GM12874 (cell line): ENCODE measurements at regions not wholly inside any gene's neighbourhood (a gene's known extent, or its start where the extent isn't known, plus 50 kb on each side); places are given as distances from the start of the nearest gene placed in this dataset.

Source experiments
- TF ChIP-seq, protein P1 (sequence below): IDR thresholded peaks from 2 replicates; pipeline ENCODE4 v1.5.1; 2011; ENCODE audit warnings: low read depth, mild to moderate bottlenecking, control low read depth, low read length, moderate library complexity; ENCODE audit not compliant: insufficient read depth

- TF ChIP-seq, protein P1, sequence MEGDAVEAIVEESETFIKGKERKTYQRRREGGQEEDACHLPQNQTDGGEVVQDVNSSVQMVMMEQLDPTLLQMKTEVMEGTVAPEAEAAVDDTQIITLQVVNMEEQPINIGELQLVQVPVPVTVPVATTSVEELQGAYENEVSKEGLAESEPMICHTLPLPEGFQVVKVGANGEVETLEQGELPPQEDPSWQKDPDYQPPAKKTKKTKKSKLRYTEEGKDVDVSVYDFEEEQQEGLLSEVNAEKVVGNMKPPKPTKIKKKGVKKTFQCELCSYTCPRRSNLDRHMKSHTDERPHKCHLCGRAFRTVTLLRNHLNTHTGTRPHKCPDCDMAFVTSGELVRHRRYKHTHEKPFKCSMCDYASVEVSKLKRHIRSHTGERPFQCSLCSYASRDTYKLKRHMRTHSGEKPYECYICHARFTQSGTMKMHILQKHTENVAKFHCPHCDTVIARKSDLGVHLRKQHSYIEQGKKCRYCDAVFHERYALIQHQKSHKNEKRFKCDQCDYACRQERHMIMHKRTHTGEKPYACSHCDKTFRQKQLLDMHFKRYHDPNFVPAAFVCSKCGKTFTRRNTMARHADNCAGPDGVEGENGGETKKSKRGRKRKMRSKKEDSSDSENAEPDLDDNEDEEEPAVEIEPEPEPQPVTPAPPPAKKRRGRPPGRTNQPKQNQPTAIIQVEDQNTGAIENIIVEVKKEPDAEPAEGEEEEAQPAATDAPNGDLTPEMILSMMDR = no peak
Measured at GRCh38 chr11:25408146-25408545, 911.3 kb downstream of the LUZP2 start.

DNA sequence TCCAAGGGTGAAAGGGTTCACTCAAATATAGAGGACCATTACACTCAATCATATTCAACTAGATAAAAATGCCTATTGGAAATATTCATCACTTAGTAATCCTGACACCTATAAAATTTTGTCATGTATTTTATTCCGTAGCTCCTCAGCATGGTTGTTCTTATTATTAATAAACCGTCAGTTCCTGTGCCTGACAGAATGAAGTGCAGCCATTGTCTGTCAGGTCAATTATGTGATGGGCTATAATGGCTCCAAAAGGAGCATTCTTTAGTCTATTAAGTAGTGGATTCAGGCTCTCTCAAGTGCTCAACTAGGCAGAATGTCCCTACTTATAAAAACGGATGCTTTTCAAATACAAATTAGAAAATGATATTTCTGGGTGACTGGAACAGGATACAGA lies 916.1 kb upstream of the ANO3 start:
- TF ChIP-seq, protein P1 = no peak

- TF ChIP-seq, protein P1 = no peak
Measured at GRCh38 chr11:25423436-25424199, 908.3 kb upstream of the ANO3 start.

DNA sequence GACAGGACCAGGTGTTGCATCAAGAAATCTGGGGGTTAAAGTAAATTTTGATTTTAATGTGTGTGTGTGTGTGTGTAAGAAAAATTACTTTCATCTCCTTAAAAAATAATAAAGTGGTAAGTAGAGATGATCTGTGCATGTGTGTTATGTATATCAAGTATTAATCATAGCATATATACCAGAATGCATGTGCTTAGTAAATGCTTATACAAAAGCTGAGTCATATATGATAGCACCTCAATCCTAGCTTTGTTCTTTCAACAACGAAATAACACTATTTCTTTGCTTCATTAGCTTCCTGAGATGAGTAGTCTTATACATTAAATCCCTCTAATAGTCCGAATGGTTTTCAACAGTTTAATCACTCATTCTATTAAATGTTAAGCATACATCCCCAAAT lies 899.6 kb upstream of the ANO3 start:
- TF ChIP-seq, protein P1 = no peak

GRCh38 chr11:25435197-25435596 lies 896.7 kb upstream of the ANO3 start:
- TF ChIP-seq, protein P1 = no peak

- TF ChIP-seq, protein P1 = no peak
Measured at GRCh38 chr11:25436326-25436725, 895.6 kb upstream of the ANO3 start.

DNA sequence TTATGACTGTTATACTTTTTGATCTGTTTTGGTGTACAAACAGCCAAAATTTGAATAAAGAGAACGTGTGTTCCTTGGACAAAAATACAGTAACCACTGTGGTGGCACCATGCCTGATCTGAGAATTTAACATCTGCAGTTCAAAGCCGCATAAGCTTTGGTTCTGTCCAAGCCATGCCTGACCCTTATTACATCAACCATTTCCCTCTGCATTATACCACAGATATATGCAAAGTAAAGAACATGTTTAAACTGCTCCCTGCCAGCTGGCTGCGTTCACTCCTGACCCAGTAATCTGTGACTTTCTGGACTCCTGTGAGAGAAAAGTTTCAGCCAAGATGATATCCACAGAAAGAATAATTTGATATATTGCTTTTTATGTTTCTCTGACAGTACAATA lies 890.5 kb upstream of the ANO3 start:
- TF ChIP-seq, protein P1 = no peak
